ENCODE measurements at regions not wholly inside any gene's neighbourhood (a gene's known extent, or its start where the extent isn't known, plus 50 kb on each side); places are given as distances from the start of the nearest gene placed in this dataset.

- no peaks in the 10 kb centered on the region for H3K36me3 ChIP-seq
- H3K27me3 ChIP-seq, result no peaks in the 10 kb centered on the region
- H3K27ac ChIP-seq, result no peak overlapping the region
- no peak overlapping the region for H3K4me3 ChIP-seq
- in situ Hi-C loops (cut with MboI; ENCODE audit: low sequenced_read_pairs in 4 of 4), result no loop called here
- no peak for TF ChIP-seq POLR2A (IDR thresholded peaks at IDR 0.05)
- TF ChIP-seq, protein P1, sequence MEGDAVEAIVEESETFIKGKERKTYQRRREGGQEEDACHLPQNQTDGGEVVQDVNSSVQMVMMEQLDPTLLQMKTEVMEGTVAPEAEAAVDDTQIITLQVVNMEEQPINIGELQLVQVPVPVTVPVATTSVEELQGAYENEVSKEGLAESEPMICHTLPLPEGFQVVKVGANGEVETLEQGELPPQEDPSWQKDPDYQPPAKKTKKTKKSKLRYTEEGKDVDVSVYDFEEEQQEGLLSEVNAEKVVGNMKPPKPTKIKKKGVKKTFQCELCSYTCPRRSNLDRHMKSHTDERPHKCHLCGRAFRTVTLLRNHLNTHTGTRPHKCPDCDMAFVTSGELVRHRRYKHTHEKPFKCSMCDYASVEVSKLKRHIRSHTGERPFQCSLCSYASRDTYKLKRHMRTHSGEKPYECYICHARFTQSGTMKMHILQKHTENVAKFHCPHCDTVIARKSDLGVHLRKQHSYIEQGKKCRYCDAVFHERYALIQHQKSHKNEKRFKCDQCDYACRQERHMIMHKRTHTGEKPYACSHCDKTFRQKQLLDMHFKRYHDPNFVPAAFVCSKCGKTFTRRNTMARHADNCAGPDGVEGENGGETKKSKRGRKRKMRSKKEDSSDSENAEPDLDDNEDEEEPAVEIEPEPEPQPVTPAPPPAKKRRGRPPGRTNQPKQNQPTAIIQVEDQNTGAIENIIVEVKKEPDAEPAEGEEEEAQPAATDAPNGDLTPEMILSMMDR (IDR thresholded peaks at IDR 0.05 in 4 of 5, conservative IDR thresholded peaks at IDR 0.05 in 1 of 5), result no peak
- intact Hi-C loops (cut with DNase I; ENCODE audit: low total_unique reads), result no loop called here
- DNase-seq (no peak), ATAC-seq (no peak)
- no peaks in the 10 kb centered on the region for H3K4me1 ChIP-seq
- H3K9me3 ChIP-seq, result no peaks in the 10 kb centered on the region
Observed at GRCh38 chr5:167948251-167948650, 343.2 kb upstream of the WWC1 start.

- Histone ChIP-seq H3K36me3 (no peaks in the 10 kb centered on the region), H3K4me1 (no peaks in the 10 kb centered on the region), H3K27ac (no peak overlapping the region), H3K4me3 (no peak overlapping the region), H3K27me3 (no peaks in the 10 kb centered on the region), H3K9me3 (no peaks in the 10 kb centered on the region)
- in situ Hi-C loops (cut with MboI; ENCODE audit: low sequenced_read_pairs in 4 of 4), result no loop called here
- DNase-seq (no peak), ATAC-seq (no peak)
- no peak for TF ChIP-seq POLR2A (IDR thresholded peaks at IDR 0.05)
- TF ChIP-seq, protein P1 (IDR thresholded peaks at IDR 0.05 in 4 of 5, conservative IDR thresholded peaks at IDR 0.05 in 1 of 5), result no peak
- intact Hi-C loops (cut with DNase I; ENCODE audit: low total_unique reads), result no loop called here
Observed at GRCh38 chr5:167949435-167949834, 342.0 kb upstream of the WWC1 start.

DNA sequence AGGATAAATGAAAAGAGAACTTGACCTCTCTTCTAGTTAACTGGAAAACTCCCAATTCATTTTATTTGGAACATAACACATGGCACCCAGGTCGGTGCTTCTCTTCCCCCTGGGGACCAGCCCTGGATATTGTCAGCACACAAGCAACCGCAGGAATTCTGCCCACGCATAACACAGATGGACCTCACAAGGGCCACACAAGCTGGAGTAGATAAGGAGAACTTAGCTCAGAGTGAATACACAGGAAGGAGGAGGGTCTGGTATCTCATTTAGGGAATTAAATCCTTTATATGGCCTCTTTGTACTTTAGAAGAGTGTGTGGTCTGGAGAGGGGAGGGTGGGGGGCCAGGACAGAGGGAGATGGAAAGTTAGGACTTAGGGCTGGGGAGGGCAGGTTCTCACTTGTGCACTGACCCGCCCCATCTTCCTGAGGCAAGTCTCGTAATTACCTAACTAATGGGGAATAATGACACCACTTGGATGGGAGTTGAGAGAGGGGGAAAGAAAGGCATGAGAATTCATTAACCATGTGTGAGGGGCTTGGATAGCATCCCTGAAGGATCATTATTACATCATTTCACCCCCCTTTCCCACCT, 341.2 kb upstream of the WWC1 start:
- in situ Hi-C loops (cut with MboI; ENCODE audit: low sequenced_read_pairs in 4 of 4) (no loop called here), intact Hi-C loops (cut with DNase I; ENCODE audit: low total_unique reads) (no loop called here)
- TF ChIP-seq, protein P1 (IDR thresholded peaks at IDR 0.05 in 4 of 5, conservative IDR thresholded peaks at IDR 0.05 in 1 of 5), result no peak
- TF ChIP-seq POLR2A (IDR thresholded peaks at IDR 0.05), result no peak
- Histone ChIP-seq H3K9me3 (no peaks in the 10 kb centered on the region), H3K27me3 (no peaks in the 10 kb centered on the region), H3K4me1 (no peaks in the 10 kb centered on the region), H3K36me3 (no peaks in the 10 kb centered on the region), H3K27ac (no peak overlapping the region), H3K4me3 (no peak overlapping the region)
- ATAC-seq (no peak), DNase-seq (no peak)

- Histone ChIP-seq H3K4me3 (no peak overlapping the region), H3K9me3 (no peaks in the 10 kb centered on the region), H3K27me3 (no peaks in the 10 kb centered on the region), H3K27ac (no peak overlapping the region), H3K36me3 (no peaks in the 10 kb centered on the region), H3K4me1 (no peaks in the 10 kb centered on the region)
- DNase-seq, result no peak
- ATAC-seq, result no peak
- TF ChIP-seq, protein P1 (IDR thresholded peaks at IDR 0.05 in 4 of 5, conservative IDR thresholded peaks at IDR 0.05 in 1 of 5), result no peak
- TF ChIP-seq POLR2A (IDR thresholded peaks at IDR 0.05), result no peak
- in situ Hi-C loops (cut with MboI; ENCODE audit: low sequenced_read_pairs in 4 of 4) (no loop called here), intact Hi-C loops (cut with DNase I; ENCODE audit: low total_unique reads) (no loop called here)
Observed at GRCh38 chr5:167951116-167951515, 340.3 kb upstream of the WWC1 start.

Measured in gastrocnemius medialis (tissue), 4 donors.